Mesothelial cell of epicardium (in vitro differentiated cells): ENCODE measurements at regions not wholly inside any gene's neighbourhood (a gene's known extent, or its start where the extent isn't known, plus 50 kb on each side); places are given as distances from the start of the nearest gene placed in this dataset.

Source experiments
- DNase-seq, 2 experiments: peaks; one replicate each; pipeline ENCODE4 v3.0.0; 2021; ENCODE audit warnings: low spot score in 2 of 2; ENCODE audit not compliant: unreplicated experiment in 2 of 2
- H3K27ac Mint-ChIP-seq: 2 replicates; pipeline ENCODE4 v1.8.0; 2021; ENCODE audit warnings: mixed read lengths
- H3K27me3 Mint-ChIP-seq: 2 replicates; pipeline ENCODE4 v1.8.0; 2021; ENCODE audit warnings: low read depth, mixed read lengths
- H3K36me3 Mint-ChIP-seq: 2 replicates; pipeline ENCODE4 v1.8.0; 2021; ENCODE audit warnings: mixed read lengths
- H3K4me1 Mint-ChIP-seq: 2 replicates; pipeline ENCODE4 v1.8.0; 2021; ENCODE audit warnings: mixed read lengths
- H3K4me3 Mint-ChIP-seq: 2 replicates; pipeline ENCODE4 v1.8.0; 2021; ENCODE audit warnings: mild to moderate bottlenecking, moderate library complexity, mixed read lengths
- H3K9me3 Mint-ChIP-seq: 2 replicates; pipeline ENCODE4 v1.8.0; 2021; ENCODE audit warnings: mixed read lengths
- CTCF ChIP-seq: fragments of 200-600 bp; sonication (generic); IDR thresholded peaks from one replicate; pipeline ENCODE4 v1.5.0; 2021; ENCODE audit warnings: antibody characterized with exemption; ENCODE audit not compliant: unreplicated experiment

GRCh38 chr11:96447208-96448110 is 57.6 kb downstream of the JRKL start:
- Mint-ChIP-seq H3K36me3 (no peaks in the 10 kb centered on the region), H3K9me3 (no peaks in the 10 kb centered on the region), H3K4me3 (no peak overlapping the region), H3K27ac (no peak overlapping the region), H3K27me3 (no peaks in the 10 kb centered on the region), H3K4me1 (peaks cover 12% of the 10 kb centered on the region)
- no peak for DNase-seq
- TF ChIP-seq CTCF, result no peak

DNA sequence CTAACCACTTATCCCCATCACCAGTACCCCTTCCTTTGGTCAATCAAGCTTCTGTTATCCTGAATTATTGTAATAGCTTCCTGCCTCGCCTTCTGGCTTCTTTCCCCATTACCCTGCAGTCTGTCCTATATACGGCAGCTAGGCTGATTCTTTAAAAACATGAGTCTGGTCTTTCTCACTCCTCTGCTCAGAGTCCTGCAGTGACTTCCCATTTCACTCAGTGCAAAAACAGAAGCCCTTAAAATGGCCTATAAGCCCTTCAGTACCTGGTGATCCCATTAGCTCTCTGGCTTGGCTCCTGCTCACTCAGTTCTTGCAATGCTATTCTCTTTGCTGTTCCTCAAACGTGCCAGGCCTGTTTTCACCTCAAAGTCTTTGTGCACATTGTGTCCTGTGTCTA is 58.4 kb downstream of the JRKL start:
- H3K4me3 Mint-ChIP-seq, result no peak overlapping the region
- DNase-seq, result no peak
- H3K36me3 Mint-ChIP-seq, result no peaks in the 10 kb centered on the region
- H3K4me1 Mint-ChIP-seq, result peaks cover 12% of the 10 kb centered on the region
- H3K27ac Mint-ChIP-seq, result no peak overlapping the region
- H3K27me3 Mint-ChIP-seq, result no peaks in the 10 kb centered on the region
- no peak for TF ChIP-seq CTCF
- H3K9me3 Mint-ChIP-seq, result no peaks in the 10 kb centered on the region

- Mint-ChIP-seq H3K27ac (no peak overlapping the region), H3K4me1 (peaks cover 5% of the 10 kb centered on the region), H3K27me3 (no peaks in the 10 kb centered on the region), H3K36me3 (no peaks in the 10 kb centered on the region), H3K4me3 (no peak overlapping the region), H3K9me3 (peaks cover 17% of the 10 kb centered on the region)
- TF ChIP-seq CTCF, result no peak
- no peak for DNase-seq
Measured at GRCh38 chr11:96456111-96456510, 66.3 kb downstream of the JRKL start.

DNA sequence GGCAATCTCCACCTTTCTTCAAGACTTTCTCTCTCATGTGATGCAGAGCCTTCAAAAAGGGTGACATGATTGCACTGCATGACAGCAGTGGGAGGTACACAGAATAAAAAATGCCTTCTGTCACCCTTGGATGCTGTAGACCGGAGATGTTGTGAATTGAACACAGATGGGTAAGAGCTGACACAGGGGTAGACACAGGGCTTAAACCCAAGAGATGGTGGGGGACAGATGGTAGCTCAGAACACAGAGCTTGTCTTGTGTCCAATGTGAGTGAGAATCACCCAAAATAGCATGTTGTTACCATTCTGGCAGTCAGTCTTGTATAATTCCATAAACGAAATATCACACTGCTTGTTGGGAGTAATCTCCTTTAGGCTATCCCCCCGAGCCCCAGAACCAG is 69.9 kb downstream of the JRKL start:
- Mint-ChIP-seq H3K4me1 (peaks cover 6% of the 10 kb centered on the region), H3K9me3 (peaks cover 17% of the 10 kb centered on the region), H3K27me3 (no peaks in the 10 kb centered on the region), H3K27ac (no peak overlapping the region), H3K36me3 (no peaks in the 10 kb centered on the region), H3K4me3 (no peak overlapping the region)
- no peak for TF ChIP-seq CTCF
- no peak for DNase-seq

DNA sequence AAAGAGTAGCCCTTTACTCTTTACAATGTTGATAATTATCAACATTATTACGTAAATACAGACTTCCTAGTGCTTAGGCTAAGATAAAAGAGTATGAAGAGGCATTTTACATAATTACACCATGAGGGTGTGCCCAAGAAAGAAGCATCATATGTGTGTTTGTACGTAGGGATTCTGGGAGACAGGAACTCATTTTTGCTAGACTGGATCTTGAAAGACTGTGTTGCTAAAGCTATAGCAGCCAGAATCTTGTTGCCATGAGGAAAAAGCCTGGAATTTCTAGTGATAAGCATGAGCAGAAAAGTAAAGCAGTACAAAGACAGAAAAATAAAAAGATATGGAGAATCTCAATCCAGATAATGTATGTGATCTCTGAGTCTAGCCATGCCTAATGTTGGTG is 72.1 kb downstream of the JRKL start:
- H3K4me3 Mint-ChIP-seq, result no peak overlapping the region
- no peaks in the 10 kb centered on the region for H3K27me3 Mint-ChIP-seq
- H3K36me3 Mint-ChIP-seq, result no peaks in the 10 kb centered on the region
- peaks cover 10% of the 10 kb centered on the region for H3K4me1 Mint-ChIP-seq
- no peak for DNase-seq
- no peak for TF ChIP-seq CTCF
- peaks cover 6% of the 10 kb centered on the region for H3K9me3 Mint-ChIP-seq
- H3K27ac Mint-ChIP-seq, result no peak overlapping the region
